ENCODE measurements at regions not wholly inside any gene's neighbourhood (a gene's known extent, or its start where the extent isn't known, plus 50 kb on each side); places are given as distances from the start of the nearest gene placed in this dataset.

GRCh38 chr1:95863086-95863485 lies 629.1 kb downstream of the RWDD3 start:
- CTCF ChIA-PET (ENCODE audit: unreplicated experiment) = no interaction called here
- no peak overlapping the region for H2AFZ ChIP-seq (ENCODE audit: low read length)

DNA sequence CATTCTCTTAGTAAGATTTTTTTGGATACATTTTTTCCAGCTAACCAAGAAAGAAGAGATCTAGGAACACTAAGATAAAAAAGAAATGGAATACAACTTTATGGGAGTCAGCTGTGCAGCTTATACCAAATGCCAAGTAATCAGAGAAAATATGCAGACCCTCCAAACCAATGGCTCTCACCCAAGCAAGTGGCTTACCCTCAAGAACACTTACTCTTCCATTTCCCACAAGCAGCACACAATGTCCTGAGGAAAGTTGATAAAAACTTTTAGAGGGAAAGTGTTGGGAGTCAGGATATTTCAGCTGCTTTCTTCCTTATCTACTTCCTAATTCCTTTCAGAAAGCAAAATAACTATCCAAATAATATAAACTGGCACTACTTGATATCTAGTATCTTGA lies 631.8 kb downstream of the RWDD3 start:
- no peak for DNase-seq (ENCODE audit: low spot score)
- Histone ChIP-seq H3K79me2 (ENCODE audit: insufficient read depth, low read depth, low read length) (no peaks in the 10 kb centered on the region), H3K36me3 (ENCODE audit: insufficient read depth, low read length) (no peaks in the 10 kb centered on the region), H4K20me1 (ENCODE audit: insufficient read depth, low read length) (no peaks in the 10 kb centered on the region), H3K27ac (ENCODE audit: low read depth, low read length, poor library complexity, severe bottlenecking) (no peak overlapping the region), H3K4me1 (ENCODE audit: insufficient read depth, low read length, poor library complexity, severe bottlenecking) (no peaks in the 10 kb centered on the region), H3K4me2 (ENCODE audit: low read length) (no peak overlapping the region), H3K4me3 (ENCODE audit: low read depth, low read length, poor library complexity, severe bottlenecking) (no peak overlapping the region), H3K9me2 (ENCODE audit: insufficient read depth, low read length) (no peaks in the 10 kb centered on the region), H3K9me3 (ENCODE audit: low read length) (no peaks in the 10 kb centered on the region), H2AFZ (ENCODE audit: low read length) (no peak overlapping the region)
- no TSS peak for BruUV-seq (replicated peaks)
- TF ChIP-seq EZH2phosphoT487 (IDR thresholded peaks at IDR 0.05; ENCODE audit: borderline replicate concordance, low read depth, low read length) = no peak
- TF ChIP-seq, protein P1, sequence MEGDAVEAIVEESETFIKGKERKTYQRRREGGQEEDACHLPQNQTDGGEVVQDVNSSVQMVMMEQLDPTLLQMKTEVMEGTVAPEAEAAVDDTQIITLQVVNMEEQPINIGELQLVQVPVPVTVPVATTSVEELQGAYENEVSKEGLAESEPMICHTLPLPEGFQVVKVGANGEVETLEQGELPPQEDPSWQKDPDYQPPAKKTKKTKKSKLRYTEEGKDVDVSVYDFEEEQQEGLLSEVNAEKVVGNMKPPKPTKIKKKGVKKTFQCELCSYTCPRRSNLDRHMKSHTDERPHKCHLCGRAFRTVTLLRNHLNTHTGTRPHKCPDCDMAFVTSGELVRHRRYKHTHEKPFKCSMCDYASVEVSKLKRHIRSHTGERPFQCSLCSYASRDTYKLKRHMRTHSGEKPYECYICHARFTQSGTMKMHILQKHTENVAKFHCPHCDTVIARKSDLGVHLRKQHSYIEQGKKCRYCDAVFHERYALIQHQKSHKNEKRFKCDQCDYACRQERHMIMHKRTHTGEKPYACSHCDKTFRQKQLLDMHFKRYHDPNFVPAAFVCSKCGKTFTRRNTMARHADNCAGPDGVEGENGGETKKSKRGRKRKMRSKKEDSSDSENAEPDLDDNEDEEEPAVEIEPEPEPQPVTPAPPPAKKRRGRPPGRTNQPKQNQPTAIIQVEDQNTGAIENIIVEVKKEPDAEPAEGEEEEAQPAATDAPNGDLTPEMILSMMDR (conservative IDR thresholded peaks at IDR 0.05; ENCODE audit: low read length) = no peak
- CTCF ChIA-PET (ENCODE audit: unreplicated experiment) = no interaction called here
- intact Hi-C loops (cut with micrococcal nuclease; ENCODE audit: unreplicated experiment) = no loop called here
- POLR2A ChIA-PET = no interaction called here

More at GRCh38 chr1:95863086-95863485, 629.1 kb downstream of the RWDD3 start:
- Histone ChIP-seq H3K4me2 (ENCODE audit: low read length) (no peak overlapping the region), H3K9me3 (ENCODE audit: low read length) (no peaks in the 10 kb centered on the region), H3K36me3 (ENCODE audit: insufficient read depth, low read length) (no peaks in the 10 kb centered on the region), H3K4me3 (ENCODE audit: low read depth, low read length, poor library complexity, severe bottlenecking) (no peak overlapping the region), H3K9me2 (ENCODE audit: insufficient read depth, low read length) (no peaks in the 10 kb centered on the region), H3K79me2 (ENCODE audit: insufficient read depth, low read depth, low read length) (no peaks in the 10 kb centered on the region), H4K20me1 (ENCODE audit: insufficient read depth, low read length) (no peaks in the 10 kb centered on the region), H3K27ac (ENCODE audit: low read depth, low read length, poor library complexity, severe bottlenecking) (no peak overlapping the region), H3K4me1 (ENCODE audit: insufficient read depth, low read length, poor library complexity, severe bottlenecking) (no peaks in the 10 kb centered on the region)
- intact Hi-C loops (cut with micrococcal nuclease; ENCODE audit: unreplicated experiment) = no loop called here
- DNase-seq (ENCODE audit: low spot score) = no peak
- no TSS peak for BruUV-seq (replicated peaks)
- TF ChIP-seq EZH2phosphoT487 (IDR thresholded peaks at IDR 0.05; ENCODE audit: borderline replicate concordance, low read depth, low read length) = no peak
- TF ChIP-seq, protein P1 (conservative IDR thresholded peaks at IDR 0.05; ENCODE audit: low read length) = no peak
- POLR2A ChIA-PET = no interaction called here

GRCh38 chr1:95876276-95876675 lies 642.3 kb downstream of the RWDD3 start:
- ChIA-PET CTCF (ENCODE audit: unreplicated experiment) (no interaction called here), POLR2A (no interaction called here)
- Histone ChIP-seq H3K9me2 (ENCODE audit: insufficient read depth, low read length) (no peaks in the 10 kb centered on the region), H3K27ac (ENCODE audit: low read depth, low read length, poor library complexity, severe bottlenecking) (no peak overlapping the region), H2AFZ (ENCODE audit: low read length) (no peak overlapping the region), H3K9me3 (ENCODE audit: low read length) (no peaks in the 10 kb centered on the region), H3K4me3 (ENCODE audit: low read depth, low read length, poor library complexity, severe bottlenecking) (no peak overlapping the region), H3K4me1 (ENCODE audit: insufficient read depth, low read length, poor library complexity, severe bottlenecking) (no peaks in the 10 kb centered on the region), H3K79me2 (ENCODE audit: insufficient read depth, low read depth, low read length) (no peaks in the 10 kb centered on the region), H4K20me1 (ENCODE audit: insufficient read depth, low read length) (no peaks in the 10 kb centered on the region), H3K4me2 (ENCODE audit: low read length) (no peak overlapping the region), H3K36me3 (ENCODE audit: insufficient read depth, low read length) (no peaks in the 10 kb centered on the region)
- no peak for DNase-seq (ENCODE audit: low spot score)
- TF ChIP-seq EZH2phosphoT487 (IDR thresholded peaks at IDR 0.05; ENCODE audit: borderline replicate concordance, low read depth, low read length) = no peak
- TF ChIP-seq, protein P1 (conservative IDR thresholded peaks at IDR 0.05; ENCODE audit: low read length) = no peak
- BruUV-seq (replicated peaks) = no TSS peak
- intact Hi-C loops (cut with micrococcal nuclease; ENCODE audit: unreplicated experiment) = no loop called here

Measured in OCI-LY7 (cell line).